Stimulated activated CD8-positive, alpha-beta memory T cell treated with anti-CD3 and anti-CD28 coated beads, Interleukin-4, amount 100 ng/mL, for 1 hour (primary cell): ENCODE measurements at regions not wholly inside any gene's neighbourhood (a gene's known extent, or its start where the extent isn't known, plus 50 kb on each side); places are given as distances from the start of the nearest gene placed in this dataset.

Experiments
- DNase-seq, 2 donors: peaks; one replicate each; pipeline ENCODE4 v3.0.0-alpha.2; 2020; ENCODE audit warnings: low read depth in 2 of 2, low spot score in 1 of 2

GRCh38 chr5:175805256-175806011 lies 65.9 kb upstream of the CPLX2 start:
- no peak for DNase-seq

DNA sequence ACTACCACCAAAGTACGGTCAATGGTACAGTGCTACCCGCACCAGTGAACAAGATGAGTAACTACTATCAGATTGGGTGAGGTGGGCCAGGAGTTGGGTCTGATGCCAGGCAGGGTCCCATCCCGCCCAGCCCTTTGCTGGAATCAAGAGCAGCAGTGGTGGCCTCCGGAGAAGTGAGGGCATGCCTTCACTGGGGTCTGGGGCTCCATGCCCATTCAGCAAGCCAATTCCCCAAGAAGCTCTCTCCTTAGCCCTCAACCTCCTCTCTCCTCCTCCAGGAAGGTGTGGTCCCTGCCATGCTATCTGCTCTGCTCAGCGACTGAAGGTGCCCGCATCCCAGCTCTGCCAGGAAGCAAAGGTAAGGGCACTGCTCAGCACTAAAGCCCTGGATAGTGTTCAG lies 62.7 kb upstream of the CPLX2 start:
- no peak for DNase-seq

DNA sequence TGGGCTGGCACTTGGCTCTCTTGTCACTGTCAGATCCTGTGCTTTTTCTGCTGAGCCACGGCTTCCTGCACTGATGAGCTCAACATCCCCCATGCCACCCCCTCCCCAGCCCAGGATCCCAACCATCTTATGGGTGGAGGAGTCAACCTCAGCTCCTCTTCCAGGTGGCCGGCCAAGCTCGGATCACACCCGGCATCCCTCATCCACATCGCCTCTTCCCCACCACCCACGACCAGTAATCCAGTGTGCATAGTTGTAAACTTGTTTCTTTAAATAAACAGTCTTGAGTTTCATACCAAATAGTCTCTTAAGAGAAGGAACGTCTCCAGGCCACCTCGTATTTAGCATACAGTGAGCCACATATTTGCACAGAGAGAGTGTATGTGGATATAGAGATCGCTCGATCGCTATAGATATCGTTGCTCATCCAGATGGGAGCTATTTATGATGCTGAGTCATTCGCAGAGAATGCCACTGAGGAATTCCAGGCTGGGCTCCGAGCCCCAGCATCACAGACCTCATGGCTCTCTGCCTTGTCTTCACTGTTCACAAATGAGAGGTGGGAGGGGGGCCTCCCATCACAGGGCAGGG lies 61.8 kb upstream of the CPLX2 start:
- DNase-seq, result no peak

GRCh38 chr5:175810457-175810856 lies 60.9 kb upstream of the CPLX2 start:
- DNase-seq, result no peak

GRCh38 chr5:175811589-175811988 lies 59.8 kb upstream of the CPLX2 start:
- DNase-seq, result no peak

DNA sequence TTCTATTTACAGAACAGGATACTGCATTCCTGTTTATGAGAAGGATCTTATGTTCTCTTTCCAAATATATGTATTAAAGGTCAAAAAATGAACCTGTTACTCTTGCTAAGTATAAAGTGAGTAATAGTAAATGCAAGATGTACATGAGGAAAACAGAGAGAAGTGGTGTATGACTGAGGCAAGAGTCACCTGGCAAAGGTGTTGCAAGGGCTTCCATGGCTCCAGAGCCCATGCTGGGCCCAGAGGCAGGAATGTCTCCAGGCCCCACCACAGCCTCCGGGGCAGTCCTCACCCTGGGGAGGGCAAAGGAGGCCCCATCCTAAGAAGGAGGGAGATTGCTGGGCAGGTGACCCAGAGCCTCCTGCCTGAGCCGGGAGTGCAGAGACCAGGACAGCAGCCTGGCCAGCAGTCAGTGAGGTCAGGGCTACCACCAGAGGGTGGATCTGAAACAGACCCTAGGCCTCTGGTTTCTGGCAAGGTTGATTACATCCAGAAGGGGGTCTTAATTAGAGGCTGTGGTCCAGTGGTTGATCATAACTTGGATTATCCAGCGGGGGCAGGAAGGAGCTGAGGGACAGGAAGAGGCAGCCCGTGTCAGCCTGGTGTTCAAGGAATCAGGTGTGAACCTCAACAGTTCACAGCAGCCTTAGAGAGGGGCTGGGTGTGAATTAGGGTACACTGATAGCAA lies 57.3 kb upstream of the CPLX2 start:
- DNase-seq, result no peak

GRCh38 chr5:175814691-175815090 lies 56.7 kb upstream of the CPLX2 start:
- no peak for DNase-seq

DNA sequence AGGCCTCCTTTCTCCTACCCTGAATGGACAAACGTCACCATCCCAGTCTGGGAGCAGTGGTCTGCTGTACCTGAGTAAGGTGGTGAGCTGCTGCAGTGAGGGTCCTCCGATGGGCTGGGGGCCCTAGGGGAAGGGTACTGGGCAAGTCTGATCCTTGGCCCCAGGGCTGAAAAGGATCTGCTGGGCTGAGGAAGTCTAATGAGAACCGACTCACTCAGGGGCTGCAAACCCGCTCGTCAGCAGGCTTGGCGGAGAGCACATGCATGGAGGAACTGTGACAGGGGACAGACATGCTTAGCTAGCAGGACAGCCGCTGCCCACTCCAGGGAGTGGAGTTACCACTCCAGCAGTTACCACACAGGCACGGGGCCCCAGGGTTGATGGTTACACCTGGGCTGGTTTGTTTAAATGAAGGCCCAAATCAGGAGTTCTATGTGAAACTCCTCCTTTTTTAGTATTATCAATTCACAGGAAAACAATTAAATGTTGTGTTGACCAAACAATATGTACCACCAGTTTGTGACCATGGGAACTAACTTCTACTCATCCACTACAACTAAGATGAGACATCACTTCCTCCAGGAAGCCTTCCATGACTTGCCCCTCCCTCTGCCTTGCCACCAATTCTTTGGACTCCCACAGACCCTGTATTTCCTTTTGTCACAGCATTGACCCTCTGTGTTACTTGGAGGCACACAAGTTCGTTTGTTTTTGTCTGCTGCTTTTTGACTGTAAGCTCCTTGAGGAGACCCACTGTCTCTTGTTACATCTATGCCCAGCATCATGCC lies 56.1 kb upstream of the CPLX2 start:
- DNase-seq, result no peak

DNA sequence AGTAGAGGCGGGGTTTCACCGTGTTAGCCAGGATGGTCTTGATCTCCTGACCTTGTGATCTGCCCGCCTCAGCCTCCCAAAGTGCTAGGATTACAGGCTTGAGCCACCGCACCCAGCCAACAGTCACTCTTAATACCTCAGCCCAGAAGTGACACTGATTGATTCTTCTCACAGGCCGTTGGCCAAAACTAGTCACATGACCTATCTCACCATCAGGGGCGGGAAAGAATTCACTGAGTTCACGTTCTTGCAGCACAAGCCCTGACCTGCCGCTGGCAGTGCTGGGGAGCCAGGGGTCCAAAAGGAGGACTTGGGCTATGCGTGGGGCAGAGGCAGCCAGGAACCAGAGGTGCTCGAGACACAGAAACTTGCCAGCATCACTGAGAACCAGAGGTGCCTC lies 55.0 kb upstream of the CPLX2 start:
- DNase-seq, result no peak

DNA sequence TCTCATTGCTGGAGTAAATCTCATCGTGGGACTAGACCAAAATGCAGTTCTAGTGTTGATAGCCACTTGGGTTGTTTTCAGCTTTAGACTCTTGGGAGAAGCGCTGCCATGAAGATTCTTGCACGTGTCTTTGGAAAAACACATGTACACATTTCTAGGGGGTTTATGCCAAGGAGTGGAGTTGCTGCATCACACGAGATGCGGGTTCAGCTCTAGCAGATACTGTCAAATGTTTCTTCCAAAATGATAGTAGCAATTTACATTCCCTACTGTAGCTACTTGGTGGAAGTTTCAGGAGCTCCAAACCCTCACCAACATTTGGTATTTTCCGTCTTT lies 52.3 kb upstream of the CPLX2 start:
- DNase-seq, result no peak

- DNase-seq, result no peak
These were observed 51.1 kb upstream of the CPLX2 start for GRCh38 chr5:175820230-175820629.
